ENCODE measurements at regions not wholly inside any gene's neighbourhood (a gene's known extent, or its start where the extent isn't known, plus 50 kb on each side); places are given as distances from the start of the nearest gene placed in this dataset.

GRCh38 chr3:174356596-174356995 is 502.5 kb upstream of the NAALADL2 start:
- TF ChIP-seq CTCF (IDR thresholded peaks at IDR 0.05), result no peak
- TF ChIP-seq POLR2A (IDR thresholded peaks at IDR 0.05), result no peak

Data from right lobe of liver (tissue), 4 donors.